Posterior cingulate gyrus (tissue), 11 donors: ENCODE measurements at regions not wholly inside any gene's neighbourhood (a gene's known extent, or its start where the extent isn't known, plus 50 kb on each side); places are given as distances from the start of the nearest gene placed in this dataset.
A peak's percentile ranks its signal among the peaks of the same experiment; 100 is the strongest.

Experiments used
- DNase-seq, 10 donors: peaks; one replicate each; pipeline versions ENCODE4 v3.0.0 to v3.0.0-alpha.2; 2020 to 2021; ENCODE audit warnings: mixed read lengths in 3 of 10
- intact Hi-C: fragments of 100-400 bp; cut with DNase I; formaldehyde crosslinking; loops from one replicate; pipeline ENCODE4 v1.15.1; 2023

DNA sequence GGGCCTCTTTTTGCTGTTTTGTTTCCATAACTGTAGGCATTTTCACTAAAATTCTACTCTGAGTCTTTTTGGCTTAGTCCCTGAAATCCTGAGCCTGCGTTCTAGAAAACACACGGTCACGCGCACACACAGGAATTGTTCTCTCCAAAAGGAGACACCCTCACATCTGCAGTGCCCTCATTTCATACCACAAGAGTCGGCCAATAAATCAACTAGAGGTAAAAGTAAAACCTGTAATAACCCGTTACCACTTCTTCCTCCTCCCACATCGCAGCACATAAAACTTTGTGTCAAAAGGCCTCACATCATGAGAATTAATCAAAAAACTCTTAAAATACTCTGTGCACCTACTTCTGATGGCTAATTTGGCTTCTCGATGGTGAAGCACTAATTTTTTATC lies 133.3 kb upstream of the MGMT start:
- DNase-seq = no peak
- intact Hi-C loops = no loop called here

DNA sequence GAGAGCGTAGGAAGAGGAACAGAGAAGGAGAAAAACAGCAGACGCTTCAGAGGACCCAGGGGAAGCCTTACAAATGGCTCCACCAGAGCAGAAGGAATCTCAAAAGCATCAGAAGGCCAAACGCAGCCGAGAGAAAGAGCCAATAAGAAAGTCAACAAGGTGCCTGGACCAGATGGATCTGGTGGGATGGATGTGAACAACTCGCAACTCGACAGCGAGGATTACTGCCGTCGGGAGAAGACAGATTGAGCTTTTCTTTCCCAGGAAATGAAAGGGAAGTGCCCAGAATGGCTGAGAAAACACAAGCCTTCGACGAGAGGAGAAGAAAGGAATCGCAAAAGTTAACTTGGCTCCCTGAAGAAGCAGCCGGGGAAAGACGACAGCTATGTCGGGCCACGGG lies 132.8 kb upstream of the MGMT start:
- intact Hi-C loops = no loop called here
- DNase-seq = no peak

- intact Hi-C loops = no loop called here
- DNase-seq = no peak
Measured at GRCh38 chr10:129335396-129335795, 131.6 kb upstream of the MGMT start.

GRCh38 chr10:129335942-129336341 lies 131.1 kb upstream of the MGMT start:
- DNase-seq = no peak
- intact Hi-C loops = no loop called here

DNA sequence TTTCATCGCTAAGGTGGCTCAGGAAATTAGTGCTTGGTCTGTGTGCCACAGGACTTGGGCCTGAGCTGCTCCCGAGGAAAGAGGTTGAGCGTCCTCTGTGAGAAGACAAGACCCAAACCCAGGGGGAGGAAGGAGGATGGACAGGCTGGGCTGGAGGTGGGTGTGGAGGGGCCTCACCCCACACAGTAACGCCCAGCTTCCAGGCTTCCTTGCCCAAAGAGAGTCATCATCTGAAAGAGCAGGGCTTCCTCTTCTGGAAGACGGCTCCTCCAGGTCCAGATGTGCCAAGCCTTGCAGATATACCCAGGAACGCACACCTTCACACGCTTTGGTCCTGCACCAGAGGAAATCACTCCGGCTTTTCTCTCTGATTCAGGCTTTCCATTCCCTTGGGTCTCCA lies 127.8 kb upstream of the MGMT start:
- intact Hi-C loops = no loop called here

GRCh38 chr10:129339841-129340240 lies 127.2 kb upstream of the MGMT start:
- DNase-seq = no peak
- intact Hi-C loops = no loop called here

More for the DNA sequence above, 127.8 kb upstream of the MGMT start:
- DNase-seq = no peak

DNA sequence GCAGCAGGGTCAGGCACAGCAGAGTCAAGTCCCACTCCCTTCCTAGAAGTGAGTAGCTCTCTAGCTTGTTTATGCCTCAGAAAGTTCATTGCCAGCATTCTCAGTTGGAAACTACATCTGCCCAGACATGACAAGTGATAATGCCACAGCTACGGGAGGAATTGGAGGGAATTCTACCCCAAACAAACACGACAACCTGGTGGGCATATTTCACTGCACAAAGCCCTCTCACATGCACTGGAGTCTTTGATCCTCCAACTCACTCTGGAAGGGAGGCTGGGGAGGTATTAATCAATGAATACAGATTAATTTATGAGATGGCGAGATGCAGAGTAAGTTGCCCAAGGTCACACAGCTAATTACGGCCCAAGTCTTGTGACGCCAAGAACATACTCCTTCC lies 126.0 kb upstream of the MGMT start:
- DNase-seq = no peak
- intact Hi-C loops = no loop called here

DNA sequence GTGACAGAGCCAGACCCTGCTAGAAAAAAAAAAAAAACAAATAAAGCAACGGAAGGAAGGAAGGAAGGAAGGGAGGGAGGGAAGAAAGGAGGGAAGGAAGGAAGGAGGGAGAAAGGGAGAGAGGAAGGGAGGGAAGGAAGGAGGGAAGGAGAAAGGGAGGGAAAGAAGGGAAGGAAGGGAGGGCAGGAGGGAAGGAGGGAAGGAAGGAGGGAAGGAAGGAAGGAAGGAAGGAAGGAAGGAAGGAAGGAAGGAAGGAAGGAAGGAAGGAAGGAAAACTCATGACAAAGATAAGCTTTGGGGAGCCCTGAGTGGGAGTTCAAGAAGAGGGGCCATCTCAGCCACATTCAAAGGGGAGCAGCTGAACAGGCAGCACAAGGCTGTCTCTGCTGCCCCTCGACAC lies 124.7 kb upstream of the MGMT start:
- DNase-seq = no peak
- intact Hi-C loops = no loop called here

DNA sequence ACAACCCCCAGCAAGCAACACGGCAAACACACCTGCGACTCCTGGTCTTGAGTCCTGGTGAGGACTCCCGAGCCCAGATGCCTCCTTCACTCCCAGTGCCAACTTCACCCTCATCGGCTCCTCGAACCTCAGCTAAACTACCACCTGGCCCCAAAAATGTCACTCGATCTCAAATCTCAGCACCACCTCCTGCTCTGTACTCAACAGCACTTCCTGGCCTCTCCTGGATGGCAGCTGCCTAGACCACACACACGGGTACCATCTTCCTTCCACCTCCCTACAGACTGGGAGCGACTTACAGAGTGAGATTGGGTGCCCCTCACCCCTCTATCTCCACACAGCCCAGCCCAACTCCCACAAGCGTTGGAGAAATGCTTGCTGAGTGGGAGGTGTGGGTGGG lies 123.9 kb upstream of the MGMT start:
- DNase-seq = no peak
- intact Hi-C loops = no loop called here

- DNase-seq = no peak
- intact Hi-C loops = no loop called here
Measured at GRCh38 chr10:129344103-129344502, 122.9 kb upstream of the MGMT start.

DNA sequence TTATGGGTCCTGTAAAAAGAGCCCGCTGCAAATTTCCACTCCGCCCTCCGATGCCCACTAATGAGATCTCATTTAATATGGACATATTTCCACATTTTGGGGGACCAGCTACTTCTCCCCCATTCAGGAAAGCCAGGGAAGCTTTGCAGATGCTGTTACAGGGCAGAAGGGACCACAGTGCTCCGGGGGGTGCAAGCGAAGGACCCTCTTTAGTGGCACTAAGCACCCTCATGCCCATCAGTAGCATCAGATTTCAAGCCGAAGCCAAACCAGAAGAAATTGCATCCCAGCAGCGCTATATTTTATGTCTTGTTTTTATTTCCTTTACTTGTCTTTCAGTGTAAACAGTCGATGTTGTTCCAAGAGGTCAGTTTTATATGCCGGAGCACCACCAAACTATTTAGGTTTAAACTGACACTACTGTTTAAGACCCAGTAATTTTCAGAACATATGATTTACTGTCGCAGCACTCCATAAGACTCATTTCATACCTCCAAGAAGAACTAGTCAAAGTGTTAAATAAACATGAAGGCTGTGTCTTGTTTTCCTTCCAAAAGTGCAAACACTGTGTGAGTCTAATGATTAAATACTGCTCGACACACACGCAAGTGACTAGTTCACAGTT lies 122.2 kb upstream of the MGMT start:
- no peak for DNase-seq
- intact Hi-C loops = no loop called here

GRCh38 chr10:129345763-129346162 lies 121.3 kb upstream of the MGMT start:
- intact Hi-C loops = no loop called here
- no peak for DNase-seq

GRCh38 chr10:129350690-129351089 lies 116.4 kb upstream of the MGMT start:
- no peak for DNase-seq
- intact Hi-C loops = no loop called here

- intact Hi-C loops = no loop called here
- DNase-seq = peak in 1 of 10 donors; percentile 58
Measured at GRCh38 chr10:129353101-129353500, 113.9 kb upstream of the MGMT start.

DNA sequence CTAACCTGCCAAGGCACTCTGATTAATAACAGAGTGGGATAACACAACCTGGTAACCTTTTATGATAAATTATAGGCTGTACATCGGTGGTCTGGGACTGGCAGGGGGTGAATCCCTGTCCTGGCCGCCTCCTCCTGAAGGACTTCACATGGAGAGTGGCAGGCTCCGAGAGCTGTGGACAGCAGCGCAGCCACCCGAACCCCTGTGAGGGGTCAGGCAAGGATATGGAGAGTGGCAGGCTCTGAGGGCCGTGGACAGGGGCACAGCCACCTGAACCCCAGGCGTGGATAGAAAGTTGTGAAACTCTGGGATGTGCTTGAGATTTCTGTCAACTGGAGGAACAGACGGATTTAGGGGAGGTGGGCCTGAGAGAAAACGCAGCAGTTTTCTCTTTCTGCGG lies 107.0 kb upstream of the MGMT start:
- no peak for DNase-seq
- intact Hi-C loops = no loop called here

DNA sequence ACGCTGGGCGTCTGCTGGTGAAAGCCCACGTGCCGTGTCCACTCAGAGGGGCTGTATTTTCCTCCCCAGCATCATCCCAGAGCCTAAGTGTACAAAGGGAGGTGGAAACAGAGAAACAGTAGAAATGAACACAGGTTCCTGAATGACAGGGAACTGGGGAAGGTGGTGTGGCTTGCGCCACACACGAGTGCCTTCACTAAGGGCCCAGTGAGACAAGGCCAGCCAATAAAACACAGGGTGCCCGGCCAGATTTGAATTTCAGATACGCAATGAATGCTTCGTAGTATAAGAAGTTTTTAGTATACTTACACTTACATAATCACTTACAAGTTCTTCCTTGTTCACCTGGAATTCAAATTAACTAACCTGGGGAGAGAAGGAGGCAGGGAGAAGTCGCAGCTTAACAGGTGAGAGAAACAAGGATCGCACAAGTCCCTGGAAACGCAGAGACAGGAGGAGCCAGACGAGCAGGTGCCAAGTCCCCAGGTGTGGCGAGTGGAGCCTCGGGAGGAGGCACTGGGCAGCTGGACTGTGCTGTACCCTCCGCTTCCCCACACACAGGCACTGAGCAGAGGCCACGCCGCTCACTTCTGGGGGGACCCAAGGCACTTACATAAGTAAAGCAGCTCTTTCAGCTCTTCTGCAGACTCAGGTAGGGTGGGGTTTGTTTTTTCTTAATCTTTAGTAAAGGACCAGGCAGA lies 105.2 kb upstream of the MGMT start:
- intact Hi-C loops = no loop called here
- peak in 1 of 10 donors; percentile 69 for DNase-seq

DNA sequence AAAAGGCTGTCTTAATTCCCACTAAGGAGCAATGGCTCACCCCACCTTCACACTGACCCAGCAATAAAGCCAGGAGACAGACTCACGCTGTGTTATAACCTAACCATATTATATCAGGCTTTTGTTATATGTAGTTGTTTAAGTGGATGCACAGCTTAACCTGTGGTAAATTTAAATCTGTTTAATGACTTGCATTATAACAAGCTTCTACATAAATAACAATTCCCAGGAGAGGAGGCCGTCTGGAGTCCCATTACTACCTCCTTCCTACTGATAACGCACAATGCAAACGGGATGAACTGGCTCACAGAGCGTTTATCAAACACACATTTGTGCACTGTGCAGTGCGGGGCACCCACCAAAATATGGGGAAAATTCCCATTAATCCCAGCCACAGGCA lies 102.1 kb upstream of the MGMT start:
- DNase-seq = no peak
- intact Hi-C loops = no loop called here

DNA sequence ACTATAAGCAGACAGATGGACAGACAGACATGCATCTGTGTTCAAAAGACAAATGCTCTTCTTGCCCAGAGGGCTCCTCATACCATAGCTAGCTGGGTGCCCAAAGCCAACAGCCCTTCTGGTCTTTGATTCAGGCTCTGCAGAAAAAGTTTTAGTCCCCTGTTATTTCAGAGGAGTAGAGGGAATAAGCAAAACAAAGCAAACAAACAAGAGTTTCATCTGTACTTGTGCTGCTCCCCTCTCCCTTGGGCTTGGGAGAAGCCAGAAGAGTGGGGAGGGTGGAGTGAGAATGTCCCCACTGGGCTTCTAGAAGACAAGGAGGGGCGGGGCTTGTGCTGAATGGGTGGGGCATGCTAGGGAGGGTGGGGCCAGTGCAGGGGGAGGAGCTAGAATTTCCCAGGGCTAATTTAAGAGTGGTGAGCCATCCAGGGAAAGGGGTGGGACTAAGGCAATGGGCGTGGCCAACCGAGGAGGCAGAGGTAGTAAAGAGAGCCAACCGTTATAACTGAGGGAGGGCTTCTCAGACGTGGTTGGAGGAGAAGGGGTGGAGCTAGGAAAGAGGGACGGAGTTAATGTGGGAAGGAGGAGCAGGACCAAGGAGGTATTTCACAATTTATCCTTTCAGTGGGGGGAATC lies 101.2 kb upstream of the MGMT start:
- intact Hi-C loops = no loop called here
- DNase-seq = no peak

- intact Hi-C loops = no loop called here
Measured at GRCh38 chr10:129366450-129366849, 100.6 kb upstream of the MGMT start.

GRCh38 chr10:129369566-129369965 lies 97.5 kb upstream of the MGMT start:
- intact Hi-C loops = no loop called here
- no peak for DNase-seq

More at GRCh38 chr10:129366450-129366849, 100.6 kb upstream of the MGMT start:
- DNase-seq = no peak

DNA sequence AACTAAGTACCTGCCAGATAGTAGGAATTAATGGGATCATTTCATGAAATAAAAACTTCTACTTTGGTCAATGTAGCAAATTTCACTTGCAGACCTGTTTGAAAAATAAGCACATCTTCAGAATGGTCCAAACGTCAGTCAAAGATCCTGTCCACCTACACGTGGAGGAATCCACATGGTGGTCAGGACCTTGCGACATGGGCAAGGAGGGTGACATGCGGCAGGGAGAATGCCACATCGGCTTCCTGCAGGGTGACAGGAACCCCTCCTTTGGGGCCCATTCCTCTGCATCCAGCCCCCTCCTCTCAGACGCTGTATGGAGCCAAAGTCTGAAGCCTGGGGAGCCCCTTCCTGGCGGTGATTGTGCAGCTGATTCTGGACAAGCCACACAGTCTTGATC lies 95.5 kb upstream of the MGMT start:
- intact Hi-C loops = no loop called here
- no peak for DNase-seq

DNA sequence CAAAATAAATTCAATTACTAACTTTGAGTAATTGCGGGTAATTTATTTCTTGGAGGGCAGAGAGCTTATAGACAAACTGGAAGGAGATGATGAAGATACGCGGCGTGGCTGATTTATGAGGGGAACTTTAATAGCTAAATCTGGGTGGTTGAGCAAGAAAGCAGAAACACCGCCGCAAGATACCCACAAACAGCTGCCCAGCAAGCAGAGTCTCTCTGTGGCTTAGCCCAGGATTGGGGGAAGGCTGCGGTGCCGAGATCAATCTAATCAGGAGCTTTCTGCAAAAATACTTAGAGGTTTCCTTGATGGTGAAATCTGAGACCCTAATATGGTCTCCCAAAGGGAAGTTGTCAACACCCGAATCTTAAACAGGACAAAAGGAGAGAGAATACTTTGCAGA lies 94.9 kb upstream of the MGMT start:
- intact Hi-C loops = no loop called here
- DNase-seq = no peak
